Muscle layer of duodenum (tissue), 2 donors: ENCODE measurements at regions not wholly inside any gene's neighbourhood (a gene's known extent, or its start where the extent isn't known, plus 50 kb on each side); places are given as distances from the start of the nearest gene placed in this dataset.
"Not testable (repeated sequence)": the region's sequence is repeated elsewhere in the genome, so short reads cannot be mapped to it uniquely, and the experiment has no call there.

Experiments used
- H3K27ac ChIP-seq: one replicate; pipeline ENCODE4 v1.7.0; 2013; ENCODE audit warnings: mild to moderate bottlenecking, low read length
- H3K27me3 ChIP-seq: one replicate; pipeline ENCODE4 v1.7.0; 2013; ENCODE audit warnings: low read depth, mild to moderate bottlenecking, control low read depth, low read length
- H3K36me3 ChIP-seq, 2 donors: one replicate each; pipeline ENCODE4 v1.7.0; 2013; ENCODE audit warnings: low read length in 2 of 2, control low read depth in 1 of 2, mild to moderate bottlenecking in 1 of 2; ENCODE audit not compliant: insufficient read depth in 2 of 2, control insufficient read depth in 1 of 2
- H3K4me1 ChIP-seq, 2 donors: one replicate each; pipeline ENCODE4 v1.7.0; 2013; ENCODE audit warnings: low read length in 2 of 2, mild to moderate bottlenecking in 2 of 2, control low read depth in 1 of 2, moderate library complexity in 1 of 2; ENCODE audit not compliant: insufficient read depth in 2 of 2, control insufficient read depth in 1 of 2
- H3K4me3 ChIP-seq, 2 donors: one replicate each; pipeline ENCODE4 v1.7.0; 2013; ENCODE audit warnings: low read length in 2 of 2, low read depth in 1 of 2, mild to moderate bottlenecking in 1 of 2
- H3K9me3 ChIP-seq, 2 donors: one replicate each; pipeline ENCODE4 v1.7.0; 2013; ENCODE audit warnings: low read length in 2 of 2, control low read depth in 1 of 2, mild to moderate bottlenecking in 1 of 2; ENCODE audit not compliant: control insufficient read depth in 1 of 2
- donor health status: healthy.

DNA sequence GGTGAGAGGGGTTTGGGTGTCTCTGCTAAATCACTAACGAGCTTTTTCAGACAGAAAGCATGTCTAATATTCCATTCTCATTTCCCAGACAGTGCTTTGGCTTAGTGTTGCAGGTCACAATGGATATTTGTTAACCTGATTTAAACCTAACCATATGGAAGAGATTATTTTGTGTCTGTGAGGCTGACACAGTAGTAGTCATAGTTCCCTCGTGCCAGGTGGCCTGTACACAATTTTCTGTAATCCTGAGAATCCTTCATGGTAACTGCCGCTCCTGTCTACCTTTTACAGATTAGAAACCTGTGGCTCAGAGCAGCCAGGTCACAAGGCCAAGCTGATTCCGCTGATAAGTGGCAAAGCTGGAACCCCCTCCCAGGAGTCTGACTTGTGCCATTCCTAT is 79.4 kb downstream of the TRIM43 start:
- H3K36me3 ChIP-seq, H3K27me3 ChIP-seq, H3K4me3 ChIP-seq, H3K4me1 ChIP-seq, H3K9me3 ChIP-seq, H3K27ac ChIP-seq: not testable (repeated sequence)

DNA sequence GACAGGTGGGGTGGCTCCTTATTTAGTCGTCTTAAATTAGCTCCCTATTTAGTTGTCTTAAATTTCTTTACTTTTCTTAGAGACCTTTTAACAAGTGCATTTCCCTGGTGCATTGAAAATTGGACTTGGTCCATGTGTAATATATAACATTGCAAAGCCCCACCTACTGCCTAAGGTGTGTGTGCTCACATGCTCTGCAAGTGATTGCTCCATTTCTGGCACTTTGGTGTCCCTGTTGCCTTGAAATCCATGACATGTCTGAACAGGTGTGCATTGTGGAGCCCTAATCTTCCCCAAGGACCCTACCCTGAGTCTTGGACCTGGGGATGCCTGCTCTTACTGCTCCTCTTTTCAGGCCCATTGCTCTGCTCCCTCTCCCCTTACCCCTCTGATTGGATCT is 80.2 kb downstream of the TRIM43 start:
- H3K27me3 ChIP-seq, H3K36me3 ChIP-seq, H3K4me1 ChIP-seq, H3K9me3 ChIP-seq, H3K27ac ChIP-seq, H3K4me3 ChIP-seq: not testable (repeated sequence)

DNA sequence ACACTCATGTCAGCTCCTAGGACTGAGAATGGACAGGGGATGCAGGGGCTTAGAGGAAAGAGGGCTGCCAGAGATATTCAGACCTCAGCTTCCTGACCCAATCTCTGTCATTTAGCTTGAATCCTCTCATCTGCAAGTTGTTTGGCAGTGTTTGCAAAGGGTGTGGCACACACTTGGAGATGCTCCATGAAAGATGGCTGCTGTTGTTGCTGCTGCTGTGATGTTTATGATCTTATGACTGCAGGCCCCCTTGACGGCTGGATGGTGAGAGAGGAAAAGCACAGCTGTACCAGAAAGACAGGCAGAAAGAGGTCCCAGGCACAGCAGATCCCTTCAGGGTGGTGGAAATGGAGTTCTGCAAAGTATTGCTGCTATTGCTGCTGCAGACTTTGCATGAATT is 80.7 kb downstream of the TRIM43 start:
- not testable (repeated sequence) for H3K4me1 ChIP-seq, H3K27me3 ChIP-seq, H3K27ac ChIP-seq, H3K36me3 ChIP-seq, H3K4me3 ChIP-seq, H3K9me3 ChIP-seq

DNA sequence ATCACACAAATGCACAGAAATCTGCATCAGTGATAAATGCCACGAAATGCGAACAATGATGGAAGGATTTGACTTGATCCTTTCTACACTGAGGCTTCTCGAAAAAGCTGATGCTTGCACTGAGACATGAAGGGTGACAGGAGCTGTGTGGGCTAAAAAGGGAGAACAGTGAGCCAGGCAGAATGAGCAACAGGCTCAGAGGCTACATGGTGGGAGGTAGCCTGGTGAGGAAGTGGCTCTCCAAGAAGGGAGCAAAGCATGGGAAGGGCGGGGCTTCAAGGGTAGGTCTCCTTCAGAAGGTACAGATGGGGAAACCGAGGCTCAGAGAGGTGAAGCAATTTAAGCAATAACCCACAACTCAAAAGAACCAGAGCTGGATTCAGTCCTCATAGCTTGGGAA is 82.4 kb downstream of the TRIM43 start:
- no peak overlapping the region for H3K27ac ChIP-seq
- H3K4me3 ChIP-seq = no peak overlapping the region
- H3K9me3 ChIP-seq = no peaks in the 10 kb centered on the region
- H3K36me3 ChIP-seq = no peaks in the 10 kb centered on the region
- H3K4me1 ChIP-seq = no peaks in the 10 kb centered on the region
- H3K27me3 ChIP-seq = no peaks in the 10 kb centered on the region

DNA sequence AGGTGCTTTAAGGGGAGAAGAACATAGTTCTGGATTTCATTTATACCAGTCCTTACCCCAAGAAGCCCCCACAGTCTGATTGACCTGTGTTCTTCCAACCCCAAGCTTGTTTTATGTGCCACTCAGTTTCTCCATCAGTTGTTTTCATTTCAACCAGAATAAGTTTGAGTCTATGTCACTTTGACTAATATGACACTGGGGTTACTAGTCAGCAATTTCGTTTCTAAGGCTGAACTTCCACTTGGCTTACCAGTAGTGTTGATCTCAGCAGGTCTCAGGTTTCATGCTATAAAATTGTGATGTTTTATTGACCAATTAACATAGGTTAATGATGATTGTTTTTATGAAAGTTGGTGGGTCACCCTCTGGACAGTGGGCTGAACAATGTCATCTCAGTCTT is 84.8 kb downstream of the TRIM43 start:
- not testable (repeated sequence) for H3K36me3 ChIP-seq, H3K27me3 ChIP-seq, H3K4me1 ChIP-seq, H3K4me3 ChIP-seq, H3K9me3 ChIP-seq, H3K27ac ChIP-seq

DNA sequence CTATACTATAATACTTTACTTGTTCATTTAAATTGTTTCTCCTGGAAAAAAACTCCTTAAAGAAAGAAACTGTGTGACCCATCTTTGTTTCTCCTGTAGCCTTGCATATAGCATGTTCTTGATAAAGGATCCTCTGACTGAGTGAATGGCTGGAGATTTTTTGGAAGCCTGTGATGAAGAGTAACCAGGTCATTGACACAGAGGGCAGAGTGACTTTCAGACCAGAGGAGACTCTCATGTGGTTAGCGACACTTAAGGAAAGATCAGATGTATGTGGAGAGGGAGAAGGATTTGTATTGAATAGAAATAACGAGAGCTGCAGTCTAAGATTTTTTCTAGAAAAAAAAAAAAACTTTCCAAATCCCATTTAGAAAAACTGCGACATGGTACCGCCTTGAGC is 85.5 kb downstream of the TRIM43 start:
- H3K4me1 ChIP-seq = peaks cover 0 to 3% of the 10 kb centered on the region in 2 donors
- H3K36me3 ChIP-seq = no peaks in the 10 kb centered on the region
- no peaks in the 10 kb centered on the region for H3K27me3 ChIP-seq
- no peak overlapping the region for H3K27ac ChIP-seq
- no peaks in the 10 kb centered on the region for H3K9me3 ChIP-seq
- no peak overlapping the region for H3K4me3 ChIP-seq

DNA sequence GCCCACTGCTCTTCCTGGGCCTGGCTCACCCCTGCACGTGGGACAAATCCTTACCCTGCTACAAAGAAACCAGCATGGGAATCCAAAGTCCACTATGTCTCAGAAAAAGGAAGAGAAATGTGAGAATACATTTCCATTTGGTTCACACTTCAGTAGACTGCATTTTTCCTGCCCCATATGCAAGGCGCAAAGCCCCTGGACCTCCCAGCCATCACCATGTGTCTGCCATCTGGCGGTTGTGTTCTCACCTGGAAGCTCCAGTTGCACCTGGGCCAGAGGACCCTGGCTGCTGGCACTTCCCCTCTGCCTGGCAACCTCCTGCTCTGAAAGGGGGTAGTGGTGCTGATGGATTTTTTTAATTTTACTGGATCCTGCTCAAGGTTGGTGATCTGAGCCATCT is 86.0 kb downstream of the TRIM43 start:
- H3K9me3 ChIP-seq, H3K27me3 ChIP-seq, H3K36me3 ChIP-seq, H3K4me3 ChIP-seq, H3K4me1 ChIP-seq, H3K27ac ChIP-seq: not testable (repeated sequence)

DNA sequence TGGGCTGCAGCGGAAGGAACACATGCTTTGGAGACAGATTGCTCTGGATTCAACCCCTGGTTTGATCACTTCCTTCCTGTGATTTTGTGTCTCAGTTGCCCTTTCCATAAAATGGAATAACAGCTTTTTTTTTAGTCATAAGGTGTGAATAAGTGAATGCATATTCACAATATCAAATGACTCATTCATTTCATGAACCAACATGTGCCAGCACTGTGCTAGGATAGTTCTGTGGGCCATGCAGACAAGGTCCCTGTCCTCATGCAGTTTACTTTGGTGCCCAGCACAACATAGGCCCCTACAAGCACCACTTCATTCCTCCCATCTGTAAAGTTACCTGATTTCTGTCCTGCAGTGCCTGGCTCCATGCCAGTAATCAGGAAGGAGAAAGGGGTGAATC is 89.4 kb downstream of the TRIM43 start:
- H3K27ac ChIP-seq, H3K4me3 ChIP-seq, H3K27me3 ChIP-seq, H3K4me1 ChIP-seq, H3K9me3 ChIP-seq, H3K36me3 ChIP-seq: not testable (repeated sequence)

DNA sequence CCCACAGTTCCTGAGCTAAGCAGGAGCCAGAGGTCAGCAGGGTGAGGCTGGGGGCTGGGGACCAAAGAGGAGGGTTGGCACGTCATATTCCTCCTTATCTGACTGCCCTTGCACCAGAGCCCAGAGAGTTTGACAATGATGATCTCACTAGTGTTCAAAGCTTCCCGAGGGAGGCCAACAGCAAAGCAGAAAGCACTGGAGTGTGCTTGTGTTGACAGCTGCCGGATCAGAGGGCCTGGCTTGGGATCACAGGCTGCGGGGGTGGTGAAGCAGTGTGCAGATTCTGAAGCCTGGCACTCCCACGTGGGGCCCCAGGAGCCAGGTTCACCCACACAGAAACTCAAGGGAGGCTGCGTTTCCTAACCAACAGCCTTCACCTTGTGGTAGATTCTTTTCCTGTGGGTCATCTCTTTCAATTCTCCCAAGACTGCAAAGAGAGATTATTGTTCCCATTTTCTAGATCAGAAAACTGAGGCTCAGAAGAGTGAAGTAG is 89.8 kb downstream of the TRIM43 start:
- not testable (repeated sequence) for H3K27ac ChIP-seq, H3K4me1 ChIP-seq, H3K27me3 ChIP-seq, H3K36me3 ChIP-seq, H3K9me3 ChIP-seq, H3K4me3 ChIP-seq

DNA sequence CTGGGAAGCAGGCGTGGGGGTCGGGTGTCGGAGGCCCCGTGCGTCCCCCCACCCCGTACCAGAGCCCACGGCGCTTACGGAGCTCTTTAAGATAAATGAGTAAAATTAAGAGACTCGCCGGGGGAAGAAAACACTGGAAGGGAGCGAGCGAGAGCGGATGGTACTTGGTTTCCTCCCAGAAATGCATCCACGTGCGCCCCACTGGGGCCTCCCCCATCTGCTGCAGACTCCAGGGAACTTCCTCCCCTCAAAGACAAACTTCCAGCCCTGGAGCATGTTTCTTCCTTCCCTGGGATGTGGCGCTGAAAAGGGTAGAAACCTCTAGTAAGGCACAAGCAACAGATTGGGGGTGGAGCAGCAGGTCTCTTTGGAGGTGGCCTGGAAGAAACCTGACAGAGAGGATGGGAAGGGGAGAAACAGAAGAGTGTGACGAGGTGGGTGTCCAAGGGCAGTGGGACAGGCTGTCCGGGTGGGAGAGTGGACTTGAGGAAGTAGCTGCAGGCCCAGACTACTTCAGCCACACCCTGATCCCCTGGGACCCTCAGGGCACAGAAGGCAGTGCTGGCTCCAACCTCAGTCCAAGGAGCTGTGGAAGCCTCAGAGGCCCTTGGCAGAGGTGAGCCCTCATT is 91.2 kb downstream of the TRIM43 start:
- not testable (repeated sequence) for H3K4me1 ChIP-seq, H3K27me3 ChIP-seq, H3K9me3 ChIP-seq, H3K27ac ChIP-seq, H3K36me3 ChIP-seq
- peak overlapping the region; percentile 16 to 58 for H3K4me3 ChIP-seq

DNA sequence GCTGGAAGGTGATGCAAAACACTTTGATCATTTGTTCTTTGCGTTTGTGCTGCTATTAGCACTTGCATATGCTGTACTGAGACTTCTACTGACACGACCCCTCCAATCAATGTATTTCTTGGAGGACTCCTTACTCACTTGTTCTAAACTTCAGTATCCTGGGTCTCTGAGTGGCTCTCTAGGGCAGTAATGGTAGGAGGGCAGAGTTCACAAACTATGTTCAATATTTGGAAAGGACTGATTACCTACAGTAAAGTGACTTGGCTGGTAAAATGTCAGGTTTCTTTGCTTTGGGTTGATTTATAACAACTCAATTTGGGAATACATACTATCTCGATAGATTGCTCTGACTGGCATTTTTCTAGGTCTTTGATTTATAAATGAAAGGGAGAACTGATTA is 93.7 kb downstream of the TRIM43 start:
- H3K4me1 ChIP-seq = peaks cover 0 to 4% of the 10 kb centered on the region in 2 donors
- no peak overlapping the region for H3K27ac ChIP-seq
- no peaks in the 10 kb centered on the region for H3K27me3 ChIP-seq
- H3K4me3 ChIP-seq = no peak overlapping the region
- no peaks in the 10 kb centered on the region for H3K36me3 ChIP-seq
- H3K9me3 ChIP-seq = no peaks in the 10 kb centered on the region

DNA sequence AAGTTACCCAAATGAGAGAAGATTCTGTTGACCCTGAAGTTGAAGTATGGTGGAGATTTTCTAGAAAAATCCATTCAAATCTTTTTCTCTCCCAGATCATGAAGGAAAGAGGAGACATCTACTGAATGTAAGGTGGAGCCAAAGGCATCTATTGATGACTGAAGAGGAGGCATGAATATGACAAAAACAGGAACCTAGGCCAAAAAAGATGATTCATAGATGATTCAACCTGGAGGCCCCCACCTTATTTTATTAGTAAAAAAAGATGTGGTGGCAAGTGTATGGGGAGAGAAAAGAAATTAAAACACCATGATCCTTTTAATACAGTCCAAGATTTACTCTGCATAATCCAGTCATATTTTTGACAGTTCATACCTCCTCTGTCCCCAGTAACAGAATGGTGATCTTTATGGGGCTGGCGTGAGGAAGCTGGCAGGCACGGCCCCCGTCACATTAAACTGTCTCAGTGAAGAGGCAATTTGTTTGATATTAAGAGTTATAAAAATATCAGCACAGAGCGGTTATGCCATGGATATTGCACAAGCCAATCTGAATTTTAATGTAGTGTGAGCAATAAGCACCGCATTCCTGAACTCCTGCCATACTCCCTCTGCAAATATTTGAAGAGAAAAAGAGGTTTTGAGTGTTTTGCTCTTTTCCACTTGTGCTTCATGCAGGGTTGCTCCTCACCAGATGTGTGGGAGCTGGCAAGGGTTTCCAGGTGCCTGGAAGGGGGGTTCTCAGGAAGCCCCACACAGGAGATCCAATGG is 94.4 kb downstream of the TRIM43 start:
- not testable (repeated sequence) for H3K4me3 ChIP-seq, H3K27ac ChIP-seq, H3K36me3 ChIP-seq, H3K4me1 ChIP-seq, H3K9me3 ChIP-seq, H3K27me3 ChIP-seq
